ENCODE measurements at regions not wholly inside any gene's neighbourhood (a gene's known extent, or its start where the extent isn't known, plus 50 kb on each side); places are given as distances from the start of the nearest gene placed in this dataset.

DNA sequence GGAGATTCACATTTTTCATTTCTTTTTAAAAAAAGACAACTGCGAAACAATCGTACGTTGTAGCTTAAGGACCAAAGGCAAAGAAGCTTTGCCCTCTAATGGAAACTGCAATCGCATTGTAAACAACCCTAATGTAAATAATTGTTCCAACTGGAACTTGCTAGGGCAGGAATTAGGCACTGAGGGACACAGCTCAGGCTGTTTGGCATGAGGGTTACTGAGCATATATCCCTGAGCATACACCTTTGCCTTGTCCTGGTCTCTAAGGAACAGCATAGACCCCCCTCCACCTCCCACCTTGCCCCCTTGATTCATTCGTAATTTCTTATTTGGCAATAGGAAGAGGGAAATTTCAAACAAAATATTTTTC is 396.4 kb downstream of the LNPK start:
- TF ChIP-seq, protein P1, sequence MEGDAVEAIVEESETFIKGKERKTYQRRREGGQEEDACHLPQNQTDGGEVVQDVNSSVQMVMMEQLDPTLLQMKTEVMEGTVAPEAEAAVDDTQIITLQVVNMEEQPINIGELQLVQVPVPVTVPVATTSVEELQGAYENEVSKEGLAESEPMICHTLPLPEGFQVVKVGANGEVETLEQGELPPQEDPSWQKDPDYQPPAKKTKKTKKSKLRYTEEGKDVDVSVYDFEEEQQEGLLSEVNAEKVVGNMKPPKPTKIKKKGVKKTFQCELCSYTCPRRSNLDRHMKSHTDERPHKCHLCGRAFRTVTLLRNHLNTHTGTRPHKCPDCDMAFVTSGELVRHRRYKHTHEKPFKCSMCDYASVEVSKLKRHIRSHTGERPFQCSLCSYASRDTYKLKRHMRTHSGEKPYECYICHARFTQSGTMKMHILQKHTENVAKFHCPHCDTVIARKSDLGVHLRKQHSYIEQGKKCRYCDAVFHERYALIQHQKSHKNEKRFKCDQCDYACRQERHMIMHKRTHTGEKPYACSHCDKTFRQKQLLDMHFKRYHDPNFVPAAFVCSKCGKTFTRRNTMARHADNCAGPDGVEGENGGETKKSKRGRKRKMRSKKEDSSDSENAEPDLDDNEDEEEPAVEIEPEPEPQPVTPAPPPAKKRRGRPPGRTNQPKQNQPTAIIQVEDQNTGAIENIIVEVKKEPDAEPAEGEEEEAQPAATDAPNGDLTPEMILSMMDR (IDR thresholded peaks at IDR 0.05; ENCODE audit: insufficient read depth, low read length) = no peak
- TF ChIP-seq, protein P2, sequence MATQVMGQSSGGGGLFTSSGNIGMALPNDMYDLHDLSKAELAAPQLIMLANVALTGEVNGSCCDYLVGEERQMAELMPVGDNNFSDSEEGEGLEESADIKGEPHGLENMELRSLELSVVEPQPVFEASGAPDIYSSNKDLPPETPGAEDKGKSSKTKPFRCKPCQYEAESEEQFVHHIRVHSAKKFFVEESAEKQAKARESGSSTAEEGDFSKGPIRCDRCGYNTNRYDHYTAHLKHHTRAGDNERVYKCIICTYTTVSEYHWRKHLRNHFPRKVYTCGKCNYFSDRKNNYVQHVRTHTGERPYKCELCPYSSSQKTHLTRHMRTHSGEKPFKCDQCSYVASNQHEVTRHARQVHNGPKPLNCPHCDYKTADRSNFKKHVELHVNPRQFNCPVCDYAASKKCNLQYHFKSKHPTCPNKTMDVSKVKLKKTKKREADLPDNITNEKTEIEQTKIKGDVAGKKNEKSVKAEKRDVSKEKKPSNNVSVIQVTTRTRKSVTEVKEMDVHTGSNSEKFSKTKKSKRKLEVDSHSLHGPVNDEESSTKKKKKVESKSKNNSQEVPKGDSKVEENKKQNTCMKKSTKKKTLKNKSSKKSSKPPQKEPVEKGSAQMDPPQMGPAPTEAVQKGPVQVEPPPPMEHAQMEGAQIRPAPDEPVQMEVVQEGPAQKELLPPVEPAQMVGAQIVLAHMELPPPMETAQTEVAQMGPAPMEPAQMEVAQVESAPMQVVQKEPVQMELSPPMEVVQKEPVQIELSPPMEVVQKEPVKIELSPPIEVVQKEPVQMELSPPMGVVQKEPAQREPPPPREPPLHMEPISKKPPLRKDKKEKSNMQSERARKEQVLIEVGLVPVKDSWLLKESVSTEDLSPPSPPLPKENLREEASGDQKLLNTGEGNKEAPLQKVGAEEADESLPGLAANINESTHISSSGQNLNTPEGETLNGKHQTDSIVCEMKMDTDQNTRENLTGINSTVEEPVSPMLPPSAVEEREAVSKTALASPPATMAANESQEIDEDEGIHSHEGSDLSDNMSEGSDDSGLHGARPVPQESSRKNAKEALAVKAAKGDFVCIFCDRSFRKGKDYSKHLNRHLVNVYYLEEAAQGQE (IDR thresholded peaks at IDR 0.05; ENCODE audit: insufficient replicate concordance, low read depth) = no peak

All from HL-60 (cell line).